Endothelial cell of umbilical vein (primary cell): ENCODE measurements at regions not wholly inside any gene's neighbourhood (a gene's known extent, or its start where the extent isn't known, plus 50 kb on each side); places are given as distances from the start of the nearest gene placed in this dataset.

ENCODE experiments used
- BruUV-seq: library from RNA; stranded (reverse); fragments of 400-500 nt; replicated peaks from 2 replicates; lab custom pipeline; 2021; lab: Mats Ljungman, UMichigan
- CTCF ChIA-PET: fragments of 300-600, 350-600 bp; sonication (Branson Sonifier 250); formaldehyde crosslinking; loops from one replicate; lab custom pipeline; 2021; ENCODE audit warnings: antibody characterized with exemption, inconsistent platforms; lab: Charles Lee
- POLR2A ChIA-PET: fragments of 300-600, 350-600 bp; sonication (Branson Sonifier 250); formaldehyde crosslinking; loops from one replicate; lab custom pipeline; 2021; ENCODE audit warnings: antibody characterized with exemption, inconsistent platforms; lab: Charles Lee
- DNase-seq: peaks from one replicate; pipeline ENCODE4 v3.0.0-alpha.2; 2011; ENCODE audit warnings: low read depth, low spot score
- FAIRE-seq: peaks from 2 replicates; lab custom pipeline; 2011; peaks lifted over from hg19 to GRCh38; lab: Jason Lieb, UNC
- H2AFZ ChIP-seq: 2 replicates; pipeline ENCODE4 v1.6.0; 2012; ENCODE audit warnings: low read depth, low read length, control low read depth, inconsistent platforms
- H3K27ac ChIP-seq: 2 replicates; pipeline ENCODE4 v1.5.1; 2011; ENCODE audit warnings: low read depth, mild to moderate bottlenecking, control low read depth, low read length, moderate library complexity; ENCODE audit not compliant: insufficient read depth
- H3K27me3 ChIP-seq, 2 experiments: 2 replicates each; pipeline versions ENCODE4 v1.6.0 to v1.6.1; 2011; ENCODE audit warnings: low read length in 2 of 2, mixed read lengths in 1 of 2; ENCODE audit not compliant: control insufficient read depth in 2 of 2, insufficient read depth in 2 of 2
- H3K36me3 ChIP-seq, 2 experiments: 2 replicates in 1 of 2; 3 replicates in 1 of 2; pipeline ENCODE4 v1.5.1; 2011; ENCODE audit warnings: low read length in 2 of 2, mild to moderate bottlenecking in 1 of 2, moderate library complexity in 1 of 2; ENCODE audit not compliant: control insufficient read depth in 2 of 2, insufficient read depth in 2 of 2; ENCODE audit errors: extremely low read depth in 1 of 2
- H3K4me1 ChIP-seq: 3 replicates; pipeline ENCODE4 v1.5.1; 2011; ENCODE audit warnings: mild to moderate bottlenecking, low read length; ENCODE audit not compliant: control insufficient read depth, insufficient read depth; ENCODE audit errors: extremely low read depth
- H3K4me2 ChIP-seq: 2 replicates; pipeline ENCODE4 v1.6.1; 2011; ENCODE audit warnings: low read length, control low read depth, mixed read lengths; ENCODE audit not compliant: insufficient read depth
- H3K4me3 ChIP-seq, 3 experiments: fragments of 200-600 bp in 1 of 3; sonication (generic), shearing (Covaris generic) in 1 of 3; replicated peaks in 1 of 3; 2 replicates each; pipeline ENCODE4 v1.5.1; 2011 to 2016; ENCODE audit warnings: control low read depth in 3 of 3, low read length in 3 of 3, mild to moderate bottlenecking in 2 of 3, inconsistent platforms in 1 of 3, low read depth in 1 of 3, moderate library complexity in 1 of 3; ENCODE audit not compliant: insufficient read depth in 1 of 3
- H3K79me2 ChIP-seq: 2 replicates; pipeline ENCODE4 v1.6.0; 2012; ENCODE audit warnings: low read length, inconsistent platforms; ENCODE audit not compliant: control insufficient read depth, insufficient read depth
- H3K9ac ChIP-seq: replicated peaks from 2 replicates; pipeline ENCODE3; 2011; ENCODE audit warnings: low read length, control low read depth; ENCODE audit not compliant: insufficient read depth; ENCODE audit errors: extremely low read depth
- H3K9me1 ChIP-seq: replicated peaks from 3 replicates; pipeline ENCODE4 v1.6.0; 2011; ENCODE audit warnings: mild to moderate bottlenecking, low read length; ENCODE audit not compliant: control insufficient read depth, insufficient read depth; ENCODE audit errors: extremely low read depth
- H3K9me3 ChIP-seq: replicated peaks from 2 replicates; pipeline ENCODE4 v1.5.1; 2012; ENCODE audit warnings: low read length, inconsistent platforms; ENCODE audit not compliant: control insufficient read depth, insufficient read depth
- H4K20me1 ChIP-seq: replicated peaks from 2 replicates; pipeline ENCODE3; 2011; ENCODE audit warnings: mild to moderate bottlenecking, low read length; ENCODE audit not compliant: control insufficient read depth, insufficient read depth; ENCODE audit errors: extremely low read depth
- FOS ChIP-seq: IDR thresholded peaks from 2 replicates; pipeline ENCODE4 v1.6.1; 2011; ENCODE audit warnings: mild to moderate bottlenecking, low read length, moderate library complexity, borderline replicate concordance; ENCODE audit not compliant: insufficient read depth
- GATA2 ChIP-seq: IDR thresholded peaks from 2 replicates; pipeline ENCODE4 v1.7.0; 2011; ENCODE audit warnings: low read depth, mild to moderate bottlenecking, moderate library complexity, mixed read lengths, low read length; ENCODE audit not compliant: insufficient read length, insufficient read depth
- JUN ChIP-seq: IDR thresholded peaks from 2 replicates; pipeline ENCODE4 v1.6.1; 2011; ENCODE audit warnings: borderline replicate concordance, low read depth; ENCODE audit not compliant: insufficient read length, insufficient read depth
- MAX ChIP-seq: IDR thresholded peaks from 2 replicates; pipeline ENCODE4 v1.6.1; 2011; ENCODE audit not compliant: insufficient read depth, insufficient read length
- MYC ChIP-seq: IDR thresholded peaks from one replicate; pipeline ENCODE4 v1.6.1; 2011; ENCODE audit warnings: mild to moderate bottlenecking, low read depth, low read length
- POLR2A ChIP-seq: IDR thresholded peaks from 2 replicates; pipeline ENCODE4 v1.6.1; 2012; ENCODE audit warnings: low read depth, mild to moderate bottlenecking, control low read depth, low read length
- dilution Hi-C: fragments of 300-500 bp; cut with MboI; formaldehyde crosslinking; loops from one replicate; pipeline ENCODE4 v1.15.0; 2019; ENCODE audit warnings: low sequenced_read_pairs; ENCODE audit not compliant: extremely low pct_ligation_motif_present
- intact Hi-C: fragments of 100-400 bp; cut with micrococcal nuclease; formaldehyde crosslinking; loops from one replicate; pipeline ENCODE4 v1.10.0; 2022
- TF ChIP-seq, protein P1 (sequence below), 2 donors: IDR thresholded peaks; 1 replicate in 1 of 2; 2 replicates in 1 of 2; pipeline ENCODE4 v1.5.1; 2011; ENCODE audit warnings: low read length in 2 of 2, mild to moderate bottlenecking in 2 of 2, moderate library complexity in 2 of 2, control low read depth in 1 of 2, inconsistent platforms in 1 of 2, low read depth in 1 of 2; ENCODE audit not compliant: insufficient read depth in 1 of 2; ENCODE audit errors: extremely low read depth in 1 of 2

DNA sequence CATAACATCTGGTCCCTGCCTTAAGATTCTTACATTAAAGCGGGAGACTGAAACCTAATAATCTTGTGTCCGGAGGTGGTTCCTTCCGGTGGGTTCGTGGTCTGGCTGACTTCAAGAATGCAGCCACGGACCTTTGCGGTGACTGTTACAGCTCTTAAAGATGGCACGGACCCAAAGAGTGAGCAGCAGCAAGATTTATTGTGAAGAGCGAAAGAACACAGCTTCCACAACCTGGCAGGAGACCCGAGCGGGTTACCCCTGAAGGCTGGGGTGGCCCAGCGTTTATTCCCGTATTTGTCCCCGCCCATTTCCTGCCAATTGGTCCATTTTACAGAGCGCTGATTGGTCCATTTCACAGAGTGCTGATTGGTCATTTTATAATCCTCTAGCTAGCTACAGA lies 122.3 kb upstream of the SIX2 start:
- H3K9me1 ChIP-seq, result no peaks in the 10 kb centered on the region
- intact Hi-C loops, result loop anchor here (5.0 kb wide), 1 partner anchor 36 kb away; no protein-coding TSS in a partner anchor
- no peaks in the 10 kb centered on the region for H3K79me2 ChIP-seq
- no peaks in the 10 kb centered on the region for H4K20me1 ChIP-seq
- H3K36me3 ChIP-seq, result no peaks in the 10 kb centered on the region
- peaks cover 46% of the 10 kb centered on the region for H3K4me1 ChIP-seq
- TF ChIP-seq MAX, result no peak
- no peak for TF ChIP-seq MYC
- TF ChIP-seq, protein P1, sequence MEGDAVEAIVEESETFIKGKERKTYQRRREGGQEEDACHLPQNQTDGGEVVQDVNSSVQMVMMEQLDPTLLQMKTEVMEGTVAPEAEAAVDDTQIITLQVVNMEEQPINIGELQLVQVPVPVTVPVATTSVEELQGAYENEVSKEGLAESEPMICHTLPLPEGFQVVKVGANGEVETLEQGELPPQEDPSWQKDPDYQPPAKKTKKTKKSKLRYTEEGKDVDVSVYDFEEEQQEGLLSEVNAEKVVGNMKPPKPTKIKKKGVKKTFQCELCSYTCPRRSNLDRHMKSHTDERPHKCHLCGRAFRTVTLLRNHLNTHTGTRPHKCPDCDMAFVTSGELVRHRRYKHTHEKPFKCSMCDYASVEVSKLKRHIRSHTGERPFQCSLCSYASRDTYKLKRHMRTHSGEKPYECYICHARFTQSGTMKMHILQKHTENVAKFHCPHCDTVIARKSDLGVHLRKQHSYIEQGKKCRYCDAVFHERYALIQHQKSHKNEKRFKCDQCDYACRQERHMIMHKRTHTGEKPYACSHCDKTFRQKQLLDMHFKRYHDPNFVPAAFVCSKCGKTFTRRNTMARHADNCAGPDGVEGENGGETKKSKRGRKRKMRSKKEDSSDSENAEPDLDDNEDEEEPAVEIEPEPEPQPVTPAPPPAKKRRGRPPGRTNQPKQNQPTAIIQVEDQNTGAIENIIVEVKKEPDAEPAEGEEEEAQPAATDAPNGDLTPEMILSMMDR (IDR thresholded peaks at IDR 0.05; ENCODE audit: extremely low read depth in 1 of 2, insufficient read depth in 1 of 2, low read depth in 1 of 2, low read length in 2 of 2), result no peak
- no peak for TF ChIP-seq POLR2A
- no peak for TF ChIP-seq JUN
- no peak overlapping the region for H2AFZ ChIP-seq
- H3K9me3 ChIP-seq, result no peaks in the 10 kb centered on the region
- POLR2A ChIA-PET, result no interaction called here
- dilution Hi-C loops, result no loop called here
- H3K4me2 ChIP-seq, result no peak overlapping the region
- H3K27me3 ChIP-seq, result no peaks in the 10 kb centered on the region
- DNase-seq (no peak), FAIRE-seq (no peak)
- CTCF ChIA-PET, result no interaction called here
- no peak overlapping the region for H3K4me3 ChIP-seq
- H3K9ac ChIP-seq, result no peak overlapping the region
- no peak overlapping the region for H3K27ac ChIP-seq
- BruUV-seq, result no TSS peak

DNA sequence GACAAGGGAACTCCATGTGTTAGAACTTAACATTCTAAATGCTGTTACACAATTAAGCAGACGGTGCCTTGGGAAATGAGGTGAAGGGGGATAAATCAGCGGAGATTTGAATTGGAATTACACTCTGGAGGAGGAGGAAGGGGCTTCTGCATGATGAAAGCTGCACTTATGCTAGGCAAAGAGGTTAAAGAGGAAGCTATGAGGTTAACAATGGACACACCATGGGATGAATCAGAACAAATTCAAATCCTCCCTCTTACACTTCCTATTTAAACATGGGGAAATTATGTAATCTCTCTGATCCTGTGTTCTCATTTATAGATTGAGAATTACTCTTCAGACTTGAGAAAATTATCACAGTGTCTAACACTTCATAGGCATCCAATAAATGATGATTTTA lies 121.5 kb upstream of the SIX2 start:
- dilution Hi-C loops, result no loop called here
- no TSS peak for BruUV-seq
- Histone ChIP-seq H3K9me1 (no peaks in the 10 kb centered on the region), H3K27me3 (no peaks in the 10 kb centered on the region), H3K4me1 (peaks cover 46% of the 10 kb centered on the region), H3K9ac (no peak overlapping the region), H3K36me3 (no peaks in the 10 kb centered on the region), H3K9me3 (no peaks in the 10 kb centered on the region), H2AFZ (no peak overlapping the region), H3K79me2 (no peaks in the 10 kb centered on the region), H4K20me1 (no peaks in the 10 kb centered on the region), H3K27ac (no peak overlapping the region), H3K4me2 (peak overlapping the region; percentile 4), H3K4me3 (no peak overlapping the region)
- FAIRE-seq (no peak), DNase-seq (peak; percentile 22)
- intact Hi-C loops, result loop anchor here (5.0 kb wide), 1 partner anchor 37 kb away; no protein-coding TSS in a partner anchor
- ChIA-PET POLR2A (no interaction called here), CTCF (no interaction called here)
- TF ChIP-seq POLR2A (no peak), GATA2 (no peak), FOS (peak; percentile 39)
